HL-60 (cell line): ENCODE measurements at regions not wholly inside any gene's neighbourhood (a gene's known extent, or its start where the extent isn't known, plus 50 kb on each side); places are given as distances from the start of the nearest gene placed in this dataset.

ENCODE experiments used
- DNase-seq, 2 experiments: peaks; one replicate each; pipeline ENCODE4 v3.0.0-alpha.2; 2010 to 2020; ENCODE audit warnings: low read depth in 1 of 2, low spot score in 1 of 2
- H3K27ac ChIP-seq: fragments of 250-450 bp; sonication (Bioruptor Pico); replicated peaks from 2 replicates; pipeline ENCODE4 v1.5.1; 2020; ENCODE audit warnings: mild to moderate bottlenecking, moderate library complexity
- H3K27me3 ChIP-seq: fragments of 250-450 bp; sonication (Bioruptor Pico); 2 replicates; pipeline ENCODE4 v1.5.1; 2021; ENCODE audit warnings: mild to moderate bottlenecking, moderate library complexity; ENCODE audit not compliant: insufficient read depth, poor library complexity, severe bottlenecking
- H3K4me3 ChIP-seq: replicated peaks from 2 replicates; pipeline ENCODE4 v1.5.1; 2011; ENCODE audit warnings: mild to moderate bottlenecking, control low read depth, low read length; ENCODE audit not compliant: insufficient read depth
- CTCF ChIP-seq: IDR thresholded peaks from one replicate; pipeline ENCODE4 v1.5.1; 2011; ENCODE audit warnings: low read length, control low read depth, inconsistent platforms; ENCODE audit not compliant: insufficient read depth
- GABPA ChIP-seq: IDR thresholded peaks from 2 replicates; pipeline ENCODE4 v1.6.1; 2012; ENCODE audit warnings: low read depth
- POLR2AphosphoS5 ChIP-seq: IDR thresholded peaks from 2 replicates; pipeline ENCODE4 v1.6.1; 2012; ENCODE audit warnings: low read depth
- REST ChIP-seq: IDR thresholded peaks from 2 replicates; pipeline ENCODE4 v1.6.1; 2012; ENCODE audit warnings: low read depth; ENCODE audit not compliant: insufficient replicate concordance
- SPI1 ChIP-seq: IDR thresholded peaks from 2 replicates; pipeline ENCODE4 v1.6.1; 2012; ENCODE audit warnings: low read depth, mild to moderate bottlenecking, borderline replicate concordance

- Histone ChIP-seq H3K4me3 (no peak overlapping the region), H3K27ac (no peak overlapping the region), H3K27me3 (no peaks in the 10 kb centered on the region)
- DNase-seq, result no peak
- TF ChIP-seq SPI1 (no peak), POLR2AphosphoS5 (no peak), GABPA (no peak), CTCF (no peak), REST (no peak)
Observed at GRCh38 chr6:140773276-140773675, 1359.4 kb upstream of the GJE1 start.

GRCh38 chr6:140772576-140772975 lies 1360.1 kb upstream of the GJE1 start:
- DNase-seq, result no peak
- TF ChIP-seq POLR2AphosphoS5, result no peak
- no peak for TF ChIP-seq GABPA
- TF ChIP-seq REST, result no peak
- no peak for TF ChIP-seq CTCF
- TF ChIP-seq SPI1, result no peak
- Histone ChIP-seq H3K4me3 (no peak overlapping the region), H3K27ac (no peak overlapping the region), H3K27me3 (no peaks in the 10 kb centered on the region)

- TF ChIP-seq SPI1 (no peak), POLR2AphosphoS5 (no peak), REST (no peak)
- Histone ChIP-seq H3K4me3 (no peak overlapping the region), H3K27ac (no peak overlapping the region), H3K27me3 (no peaks in the 10 kb centered on the region)
- no peak for DNase-seq
Observed at GRCh38 chr6:140768133-140768532, 1364.6 kb upstream of the GJE1 start.

GRCh38 chr6:140766999-140767398 lies 1365.7 kb upstream of the GJE1 start:
- Histone ChIP-seq H3K4me3 (no peak overlapping the region), H3K27me3 (no peaks in the 10 kb centered on the region), H3K27ac (no peak overlapping the region)
- no peak for DNase-seq
- no peak for TF ChIP-seq SPI1
- TF ChIP-seq CTCF, result no peak
- no peak for TF ChIP-seq GABPA
- no peak for TF ChIP-seq REST
- no peak for TF ChIP-seq POLR2AphosphoS5
